ENCODE measurements at regions not wholly inside any gene's neighbourhood (a gene's known extent, or its start where the extent isn't known, plus 50 kb on each side); places are given as distances from the start of the nearest gene placed in this dataset.

- TF ChIP-seq ZFP30 (CRISPR knock-in tag; IDR thresholded peaks at IDR 0.05) (no peak), ISL1 (CRISPR knock-in tag; IDR thresholded peaks at IDR 0.05) (no peak), GLIS3 (CRISPR knock-in tag; IDR thresholded peaks at IDR 0.05) (no peak), TCF4 (CRISPR knock-in tag; IDR thresholded peaks at IDR 0.05; ENCODE audit: borderline replicate concordance) (no peak), PATZ1 (CRISPR knock-in tag; IDR thresholded peaks at IDR 0.05; ENCODE audit: borderline replicate concordance) (no peak), OSR1 (CRISPR knock-in tag; IDR thresholded peaks at IDR 0.05) (no peak), ARNTL (CRISPR knock-in tag; IDR thresholded peaks at IDR 0.05; ENCODE audit: borderline replicate concordance, low read depth) (no peak), ESRRG (CRISPR knock-in tag; IDR thresholded peaks at IDR 0.05) (no peak)
- TF ChIP-seq, protein P1, sequence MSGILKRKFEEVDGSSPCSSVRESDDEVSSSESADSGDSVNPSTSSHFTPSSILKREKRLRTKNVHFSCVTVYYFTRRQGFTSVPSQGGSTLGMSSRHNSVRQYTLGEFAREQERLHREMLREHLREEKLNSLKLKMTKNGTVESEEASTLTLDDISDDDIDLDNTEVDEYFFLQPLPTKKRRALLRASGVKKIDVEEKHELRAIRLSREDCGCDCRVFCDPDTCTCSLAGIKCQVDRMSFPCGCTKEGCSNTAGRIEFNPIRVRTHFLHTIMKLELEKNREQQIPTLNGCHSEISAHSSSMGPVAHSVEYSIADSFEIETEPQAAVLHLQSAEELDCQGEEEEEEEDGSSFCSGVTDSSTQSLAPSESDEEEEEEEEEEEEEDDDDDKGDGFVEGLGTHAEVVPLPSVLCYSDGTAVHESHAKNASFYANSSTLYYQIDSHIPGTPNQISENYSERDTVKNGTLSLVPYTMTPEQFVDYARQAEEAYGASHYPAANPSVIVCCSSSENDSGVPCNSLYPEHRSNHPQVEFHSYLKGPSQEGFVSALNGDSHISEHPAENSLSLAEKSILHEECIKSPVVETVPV (CRISPR knock-in tag; IDR thresholded peaks at IDR 0.05): no peak
These were observed 126.4 kb upstream of the E2F8 start for GRCh38 chr11:19366992-19367709.
